GM12865 (cell line): ENCODE measurements at regions not wholly inside any gene's neighbourhood (a gene's known extent, or its start where the extent isn't known, plus 50 kb on each side); places are given as distances from the start of the nearest gene placed in this dataset.

ENCODE experiments used
- DNase-seq: peaks from one replicate; pipeline ENCODE4 v3.0.0; 2010; ENCODE audit warnings: low read depth
- H3K4me3 ChIP-seq: 2 replicates; pipeline ENCODE4 v1.5.1; 2011; ENCODE audit warnings: mild to moderate bottlenecking, low read depth, low read length, control low read depth
- CTCF ChIP-seq: IDR thresholded peaks from 2 replicates; pipeline ENCODE4 v1.5.1; 2011; ENCODE audit warnings: low read length, control low read depth, low read depth, inconsistent platforms; ENCODE audit not compliant: insufficient read depth; ENCODE audit errors: missing control alignments

GRCh38 chr6:90868256-90868655 lies 281.4 kb upstream of the MAP3K7 start:
- no peak for DNase-seq
- H3K4me3 ChIP-seq = no peak overlapping the region
- no peak for TF ChIP-seq CTCF

- no peak for DNase-seq
- TF ChIP-seq CTCF = no peak
- no peak overlapping the region for H3K4me3 ChIP-seq
These were observed 278.6 kb upstream of the MAP3K7 start for GRCh38 chr6:90865513-90865912.

- no peak for TF ChIP-seq CTCF
- DNase-seq = no peak
- H3K4me3 ChIP-seq = no peak overlapping the region
These were observed 276.2 kb upstream of the MAP3K7 start for GRCh38 chr6:90863043-90863442.

- no peak for TF ChIP-seq CTCF
- peak; percentile 21 for DNase-seq
- H3K4me3 ChIP-seq = no peak overlapping the region
These were observed 274.1 kb upstream of the MAP3K7 start for GRCh38 chr6:90860822-90861601.

GRCh38 chr6:90859612-90860011 lies 272.7 kb upstream of the MAP3K7 start:
- no peak overlapping the region for H3K4me3 ChIP-seq
- no peak for TF ChIP-seq CTCF
- peak; percentile 11 for DNase-seq

- H3K4me3 ChIP-seq = no peak overlapping the region
- no peak for TF ChIP-seq CTCF
- DNase-seq = no peak
These were observed 272.2 kb upstream of the MAP3K7 start for GRCh38 chr6:90859056-90859455.

GRCh38 chr6:90849686-90850085 lies 262.8 kb upstream of the MAP3K7 start:
- no peak overlapping the region for H3K4me3 ChIP-seq
- DNase-seq = no peak
- TF ChIP-seq CTCF = no peak
